PC-9 (cell line): ENCODE measurements at regions not wholly inside any gene's neighbourhood (a gene's known extent, or its start where the extent isn't known, plus 50 kb on each side); places are given as distances from the start of the nearest gene placed in this dataset.

Experiments
- BruUV-seq: library from RNA; stranded (reverse); fragments of 400-500 nt; replicated peaks from 2 replicates; lab custom pipeline; 2021; lab: Mats Ljungman, UMichigan
- CTCF ChIA-PET: fragments of 300-600 bp; sonication (Branson Sonifier 250); formaldehyde crosslinking; loops from one replicate; lab custom pipeline; 2022; ENCODE audit warnings: antibody characterized with exemption; lab: Charles Lee
- POLR2A ChIA-PET: fragments of 300-600 bp; sonication (Branson Sonifier 250); formaldehyde crosslinking; loops from one replicate; lab custom pipeline; 2022; ENCODE audit warnings: antibody characterized with exemption; ENCODE audit not compliant: unreplicated experiment; lab: Charles Lee
- DNase-seq, 2 experiments: peaks; one replicate each; pipeline versions ENCODE4 v3.0.0 to v3.0.0-alpha.2; 2015 to 2022; ENCODE audit warnings: mixed read lengths in 1 of 2
- H2AFZ ChIP-seq: fragments of 200-600 bp; sonication (generic); 2 replicates; pipeline ENCODE4 v1.8.1; 2017; ENCODE audit warnings: antibody characterized with exemption
- H3F3A ChIP-seq: fragments of 200-600 bp; sonication (generic); 2 replicates; pipeline ENCODE4 v1.8.1; 2017; ENCODE audit warnings: antibody characterized with exemption, mild to moderate bottlenecking, low read depth; ENCODE audit not compliant: insufficient read depth
- H3K27ac ChIP-seq: fragments of 200-600 bp; sonication (generic); 2 replicates; pipeline ENCODE4 v1.6.1; 2016; ENCODE audit warnings: mixed run types
- H3K27me3 ChIP-seq: fragments of 200-600 bp; sonication (generic); 2 replicates; pipeline ENCODE4 v1.6.1; 2016; ENCODE audit warnings: low read depth, mixed run types; ENCODE audit not compliant: insufficient read depth
- H3K36me3 ChIP-seq: fragments of 200-600 bp; sonication (generic); 2 replicates; pipeline ENCODE4 v1.6.1; 2016; ENCODE audit warnings: low read depth, mixed run types
- H3K4me1 ChIP-seq: fragments of 200-600 bp; sonication (generic); replicated peaks from 2 replicates; pipeline ENCODE4 v1.6.1; 2016; ENCODE audit warnings: mixed run types; ENCODE audit not compliant: insufficient read depth
- H3K4me2 ChIP-seq: fragments of 200-600 bp; sonication (generic); 2 replicates; pipeline ENCODE4 v1.6.1; 2017; ENCODE audit warnings: mixed run types
- H3K4me3 ChIP-seq: fragments of 200-600 bp; sonication (generic); 2 replicates; pipeline ENCODE4 v1.6.1; 2016; ENCODE audit warnings: mixed run types
- H3K79me2 ChIP-seq: fragments of 200-600 bp; sonication (generic); 2 replicates; pipeline ENCODE4 v1.6.1; 2017; ENCODE audit warnings: low read depth, mixed run types
- H3K9me2 ChIP-seq: fragments of 200-600 bp; sonication (generic); 2 replicates; pipeline ENCODE4 v1.8.1; 2017; ENCODE audit warnings: mild to moderate bottlenecking; ENCODE audit not compliant: insufficient read depth
- H3K9me3 ChIP-seq: fragments of 200-600 bp; sonication (generic); 2 replicates; pipeline ENCODE4 v1.8.1; 2016; ENCODE audit warnings: low read depth; ENCODE audit not compliant: insufficient read depth
- H4K20me1 ChIP-seq: fragments of 200-600 bp; sonication (generic); 2 replicates; pipeline ENCODE4 v1.8.1; 2017; ENCODE audit not compliant: insufficient read depth
- CTCF ChIP-seq: fragments of 200-600 bp; sonication (generic); conservative IDR thresholded peaks from 2 replicates; pipeline ENCODE4 v1.6.1; 2017; ENCODE audit warnings: mixed run types, antibody characterized with exemption, mild to moderate bottlenecking, moderate library complexity
- EZH2 ChIP-seq: fragments of 200-600 bp; sonication (generic); IDR thresholded peaks from 2 replicates; pipeline ENCODE4 v1.8.0; 2017; ENCODE audit warnings: antibody characterized with exemption, low read depth
- intact Hi-C: fragments of 100-400 bp; cut with micrococcal nuclease; formaldehyde crosslinking; loops from one replicate; pipeline ENCODE4 v1.10.0; 2022; ENCODE audit not compliant: unreplicated experiment

- H3F3A ChIP-seq = no peaks in the 10 kb centered on the region
- H3K27ac ChIP-seq = no peak overlapping the region
- H3K9me3 ChIP-seq = peaks cover 3% of the 10 kb centered on the region; the same call in 1 of the 2 replicates
- H3K4me2 ChIP-seq = no peak overlapping the region
- H3K79me2 ChIP-seq = no peaks in the 10 kb centered on the region
- H3K9me2 ChIP-seq = no peaks in the 10 kb centered on the region; the same call in 1 of the 2 replicates
- no peaks in the 10 kb centered on the region for H3K36me3 ChIP-seq
- no peaks in the 10 kb centered on the region; the same call in 1 of the 2 replicates for H3K4me1 ChIP-seq
- CTCF ChIA-PET = no interaction called here
- intact Hi-C loops = no loop called here
- no peak overlapping the region for H3K4me3 ChIP-seq
- POLR2A ChIA-PET = no interaction called here
- no peak for DNase-seq
- H3K27me3 ChIP-seq = no peaks in the 10 kb centered on the region
- TF ChIP-seq CTCF (no peak), EZH2 (no peak)
- H4K20me1 ChIP-seq = no peaks in the 10 kb centered on the region
- BruUV-seq = no TSS peak
- H2AFZ ChIP-seq = no peak overlapping the region
Observed at GRCh38 chr12:78695749-78696148, 168.8 kb upstream of the SYT1 start.

GRCh38 chr12:78696267-78696666 lies 168.3 kb upstream of the SYT1 start:
- ChIA-PET CTCF (no interaction called here), POLR2A (no interaction called here)
- Histone ChIP-seq H3K36me3 (no peaks in the 10 kb centered on the region), H3K9me3 (peaks cover 3% of the 10 kb centered on the region; the same call in 1 of the 2 replicates), H3K27me3 (no peaks in the 10 kb centered on the region), H3K4me3 (no peak overlapping the region), H3K4me1 (no peaks in the 10 kb centered on the region; the same call in 1 of the 2 replicates), H3K9me2 (no peaks in the 10 kb centered on the region; the same call in 1 of the 2 replicates), H3F3A (no peaks in the 10 kb centered on the region), H3K79me2 (no peaks in the 10 kb centered on the region), H3K27ac (no peak overlapping the region), H4K20me1 (no peaks in the 10 kb centered on the region), H3K4me2 (no peak overlapping the region), H2AFZ (no peak overlapping the region)
- BruUV-seq = no TSS peak
- intact Hi-C loops = no loop called here
- TF ChIP-seq EZH2 (no peak), CTCF (no peak)
- DNase-seq = no peak

- Histone ChIP-seq H3K79me2 (no peaks in the 10 kb centered on the region), H3K4me2 (no peak overlapping the region), H4K20me1 (no peaks in the 10 kb centered on the region), H2AFZ (no peak overlapping the region), H3K27me3 (no peaks in the 10 kb centered on the region), H3K9me2 (no peaks in the 10 kb centered on the region), H3K36me3 (no peaks in the 10 kb centered on the region), H3K9me3 (peaks cover 8% of the 10 kb centered on the region), H3K27ac (no peak overlapping the region), H3K4me1 (no peaks in the 10 kb centered on the region; the same call in 1 of the 2 replicates), H3F3A (no peaks in the 10 kb centered on the region), H3K4me3 (no peak overlapping the region)
- no peak for DNase-seq
- intact Hi-C loops = no loop called here
- TF ChIP-seq EZH2 (no peak), CTCF (no peak)
- CTCF ChIA-PET = no interaction called here
- POLR2A ChIA-PET = no interaction called here
- no TSS peak for BruUV-seq
Observed at GRCh38 chr12:78697817-78698415, 166.7 kb upstream of the SYT1 start.
